Osteocyte (in vitro differentiated cells): ENCODE measurements at regions not wholly inside any gene's neighbourhood (a gene's known extent, or its start where the extent isn't known, plus 50 kb on each side); places are given as distances from the start of the nearest gene placed in this dataset.

Experiments used
- DNase-seq: peaks from one replicate; pipeline ENCODE4 v3.0.0; 2021; ENCODE audit warnings: mixed read lengths; ENCODE audit not compliant: unreplicated experiment; ENCODE audit errors: extremely low spot score
- H3K27ac Mint-ChIP-seq: one replicate; pipeline ENCODE4 v1.8.0; 2021; ENCODE audit warnings: mild to moderate bottlenecking, mixed read lengths; ENCODE audit not compliant: unreplicated experiment
- H3K27me3 Mint-ChIP-seq: one replicate; pipeline ENCODE4 v1.8.0; 2021; ENCODE audit warnings: mixed read lengths; ENCODE audit not compliant: unreplicated experiment
- H3K36me3 Mint-ChIP-seq: one replicate; pipeline ENCODE4 v1.8.0; 2021; ENCODE audit warnings: mixed read lengths; ENCODE audit not compliant: unreplicated experiment
- H3K4me1 Mint-ChIP-seq: one replicate; pipeline ENCODE4 v1.8.0; 2021; ENCODE audit warnings: mixed read lengths; ENCODE audit not compliant: unreplicated experiment
- H3K4me3 Mint-ChIP-seq: one replicate; pipeline ENCODE4 v1.8.0; 2021; ENCODE audit warnings: mild to moderate bottlenecking, moderate library complexity, mixed read lengths; ENCODE audit not compliant: unreplicated experiment
- H3K9me3 Mint-ChIP-seq: one replicate; pipeline ENCODE4 v1.8.0; 2021; ENCODE audit warnings: mixed read lengths; ENCODE audit not compliant: unreplicated experiment
- TF ChIP-seq, protein P1 (sequence below): fragments of 200-600 bp; sonication (generic); IDR thresholded peaks from 2 replicates; pipeline ENCODE4 v1.5.0; 2021; ENCODE audit warnings: antibody characterized with exemption, mild to moderate bottlenecking, moderate library complexity

GRCh38 chr1:195428927-195429326 is 1179.3 kb downstream of the KCNT2 start:
- Mint-ChIP-seq H3K4me1 (peaks cover 9% of the 10 kb centered on the region), H3K27me3 (no peaks in the 10 kb centered on the region), H3K27ac (no peak overlapping the region), H3K36me3 (no peaks in the 10 kb centered on the region), H3K4me3 (no peak overlapping the region), H3K9me3 (peaks cover 4% of the 10 kb centered on the region)
- TF ChIP-seq, protein P1, sequence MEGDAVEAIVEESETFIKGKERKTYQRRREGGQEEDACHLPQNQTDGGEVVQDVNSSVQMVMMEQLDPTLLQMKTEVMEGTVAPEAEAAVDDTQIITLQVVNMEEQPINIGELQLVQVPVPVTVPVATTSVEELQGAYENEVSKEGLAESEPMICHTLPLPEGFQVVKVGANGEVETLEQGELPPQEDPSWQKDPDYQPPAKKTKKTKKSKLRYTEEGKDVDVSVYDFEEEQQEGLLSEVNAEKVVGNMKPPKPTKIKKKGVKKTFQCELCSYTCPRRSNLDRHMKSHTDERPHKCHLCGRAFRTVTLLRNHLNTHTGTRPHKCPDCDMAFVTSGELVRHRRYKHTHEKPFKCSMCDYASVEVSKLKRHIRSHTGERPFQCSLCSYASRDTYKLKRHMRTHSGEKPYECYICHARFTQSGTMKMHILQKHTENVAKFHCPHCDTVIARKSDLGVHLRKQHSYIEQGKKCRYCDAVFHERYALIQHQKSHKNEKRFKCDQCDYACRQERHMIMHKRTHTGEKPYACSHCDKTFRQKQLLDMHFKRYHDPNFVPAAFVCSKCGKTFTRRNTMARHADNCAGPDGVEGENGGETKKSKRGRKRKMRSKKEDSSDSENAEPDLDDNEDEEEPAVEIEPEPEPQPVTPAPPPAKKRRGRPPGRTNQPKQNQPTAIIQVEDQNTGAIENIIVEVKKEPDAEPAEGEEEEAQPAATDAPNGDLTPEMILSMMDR, result no peak
- DNase-seq, result no peak

GRCh38 chr1:195415584-195415983 is 1192.7 kb downstream of the KCNT2 start:
- no peaks in the 10 kb centered on the region for H3K9me3 Mint-ChIP-seq
- no peak for DNase-seq

GRCh38 chr1:195394567-195394966 is 1213.7 kb downstream of the KCNT2 start:
- Mint-ChIP-seq H3K27me3 (no peaks in the 10 kb centered on the region), H3K27ac (no peak overlapping the region), H3K9me3 (peaks cover 16% of the 10 kb centered on the region), H3K4me1 (no peaks in the 10 kb centered on the region), H3K36me3 (peaks cover 1% of the 10 kb centered on the region), H3K4me3 (no peak overlapping the region)
- DNase-seq, result no peak
- TF ChIP-seq, protein P1, result no peak

More at GRCh38 chr1:195415584-195415983, 1192.7 kb downstream of the KCNT2 start:
- Mint-ChIP-seq H3K4me1 (no peaks in the 10 kb centered on the region), H3K4me3 (no peak overlapping the region), H3K27ac (no peak overlapping the region), H3K36me3 (no peaks in the 10 kb centered on the region), H3K27me3 (no peaks in the 10 kb centered on the region)
- TF ChIP-seq, protein P1, result no peak

- Mint-ChIP-seq H3K27ac (no peak overlapping the region), H3K4me1 (no peaks in the 10 kb centered on the region), H3K4me3 (no peak overlapping the region), H3K36me3 (no peaks in the 10 kb centered on the region), H3K9me3 (no peaks in the 10 kb centered on the region), H3K27me3 (no peaks in the 10 kb centered on the region)
- TF ChIP-seq, protein P1, result peak; percentile 27
- DNase-seq, result no peak
These were observed 1232.0 kb downstream of the KCNT2 start for GRCh38 chr1:195376190-195376589.

DNA sequence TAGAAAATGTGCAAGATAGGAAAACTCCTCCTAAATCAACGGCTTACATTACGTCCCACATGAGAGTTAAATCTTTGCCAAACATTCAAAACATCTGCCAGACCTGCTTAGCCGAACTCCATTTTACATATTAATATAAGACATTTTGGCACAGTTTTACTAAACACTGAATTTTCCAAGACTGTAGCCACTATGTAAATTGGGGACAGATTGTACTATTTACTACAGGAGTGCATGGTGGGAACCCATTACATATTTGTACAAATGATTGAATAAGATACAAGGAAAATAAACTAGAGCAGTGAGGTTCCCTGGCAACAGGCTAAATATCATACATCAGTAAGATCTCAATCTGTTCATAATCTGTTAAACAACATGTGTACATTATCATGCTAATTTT is 1234.4 kb downstream of the KCNT2 start:
- no peaks in the 10 kb centered on the region for H3K27me3 Mint-ChIP-seq
- TF ChIP-seq, protein P1, result no peak
- H3K27ac Mint-ChIP-seq, result no peak overlapping the region
- H3K9me3 Mint-ChIP-seq, result no peaks in the 10 kb centered on the region
- no peaks in the 10 kb centered on the region for H3K4me1 Mint-ChIP-seq
- no peaks in the 10 kb centered on the region for H3K36me3 Mint-ChIP-seq
- H3K4me3 Mint-ChIP-seq, result no peak overlapping the region
- no peak for DNase-seq
